SK-N-SH treated with all-trans-retinoic acid at 6 μM for 48 hours (cell line): ENCODE measurements at regions not wholly inside any gene's neighbourhood (a gene's known extent, or its start where the extent isn't known, plus 50 kb on each side); places are given as distances from the start of the nearest gene placed in this dataset.

Experiments
- ATAC-seq: fragments of 200-7000 bp; cut with Tn5 transposase; 3 replicates; pipeline ENCODE4 v1.9.1; 2020; ENCODE audit warnings: mild to moderate bottlenecking, moderate library complexity
- ARNTL ChIP-seq: fragments of 450-650 bp; formaldehyde crosslinking; IDR thresholded peaks from 2 replicates; pipeline ENCODE4 v1.5.0; 2020; ENCODE audit warnings: low read depth, mild to moderate bottlenecking, moderate library complexity, borderline replicate concordance
- BACH2 ChIP-seq: fragments of 250-450 bp; sonication (Bioruptor Pico); IDR thresholded peaks from 2 replicates; pipeline ENCODE4 v1.9.0; 2021; ENCODE audit warnings: mild to moderate bottlenecking, borderline replicate concordance
- CREB5 ChIP-seq: fragments of 250-450 bp; sonication (Bioruptor Pico); IDR thresholded peaks from 2 replicates; pipeline ENCODE4 v1.5.1; 2020; ENCODE audit warnings: low read depth, mild to moderate bottlenecking, moderate library complexity
- ESRRG ChIP-seq: fragments of 250-450 bp; sonication (Bioruptor Pico); IDR thresholded peaks from 2 replicates; pipeline ENCODE4 v1.6.1; 2021; ENCODE audit warnings: mild to moderate bottlenecking
- ISL1 ChIP-seq: fragments of 250-450 bp; sonication (Bioruptor Pico); IDR thresholded peaks from 2 replicates; pipeline ENCODE4 v2.1.2; 2022; ENCODE audit warnings: mild to moderate bottlenecking, moderate library complexity
- POU6F1 ChIP-seq: fragments of 250-450 bp; sonication (Bioruptor Pico); IDR thresholded peaks from 2 replicates; pipeline ENCODE4 v1.8.0; 2021; ENCODE audit warnings: low read depth, mild to moderate bottlenecking, moderate library complexity, borderline replicate concordance
- PPARA ChIP-seq: fragments of 250-450 bp; sonication (Bioruptor Pico); IDR thresholded peaks from 2 replicates; pipeline ENCODE4 v1.5.0; 2020; ENCODE audit warnings: mild to moderate bottlenecking, borderline replicate concordance
- RARB ChIP-seq: fragments of 250-450 bp; sonication (Bioruptor Pico); IDR thresholded peaks from 2 replicates; pipeline ENCODE4 v1.8.0; 2021; ENCODE audit warnings: mild to moderate bottlenecking, moderate library complexity
- SNAI2 ChIP-seq: fragments of 250-450 bp; sonication (Bioruptor Pico); IDR thresholded peaks from 2 replicates; pipeline ENCODE4 v1.5.0; 2020; ENCODE audit warnings: mild to moderate bottlenecking, moderate library complexity
- TCF4 ChIP-seq: fragments of 250-450 bp; sonication (Bioruptor Pico); IDR thresholded peaks from 2 replicates; pipeline ENCODE4 v1.8.0; 2021; ENCODE audit warnings: mild to moderate bottlenecking, moderate library complexity, borderline replicate concordance
- TOX ChIP-seq: fragments of 250-450 bp; sonication (Bioruptor Pico); IDR thresholded peaks from 2 replicates; pipeline ENCODE4 v1.8.0; 2021; ENCODE audit warnings: mild to moderate bottlenecking, moderate library complexity, borderline replicate concordance
- ZC3H10 ChIP-seq: fragments of 250-450 bp; sonication (Bioruptor Pico); IDR thresholded peaks from 2 replicates; pipeline ENCODE4 v1.5.1; 2021; ENCODE audit warnings: mild to moderate bottlenecking, moderate library complexity
- ZFP3 ChIP-seq: fragments of 250-450 bp; sonication (Bioruptor Pico); IDR thresholded peaks from 2 replicates; pipeline ENCODE4 v1.5.0; 2020; ENCODE audit warnings: mild to moderate bottlenecking, moderate library complexity
- ZFP30 ChIP-seq: fragments of 450-650 bp; formaldehyde crosslinking; IDR thresholded peaks from 2 replicates; pipeline ENCODE4 v1.5.0; 2022; ENCODE audit warnings: mild to moderate bottlenecking, moderate library complexity
- ZNF70 ChIP-seq: fragments of 450-650 bp; formaldehyde crosslinking; IDR thresholded peaks from 2 replicates; pipeline ENCODE4 v1.5.0; 2020; ENCODE audit warnings: mild to moderate bottlenecking, moderate library complexity
- TF ChIP-seq, protein P1 (sequence below): fragments of 250-450 bp; sonication (Bioruptor Pico); IDR thresholded peaks from 2 replicates; pipeline ENCODE4 v1.5.0; 2020; ENCODE audit warnings: mild to moderate bottlenecking, moderate library complexity
- TF ChIP-seq, protein P2 (sequence below): fragments of 250-450 bp; sonication (Bioruptor Pico); IDR thresholded peaks from 2 replicates; pipeline ENCODE4 v1.5.1; 2021; ENCODE audit warnings: mild to moderate bottlenecking, moderate library complexity
- TF ChIP-seq, protein P3 (sequence below): fragments of 250-450 bp; sonication (Bioruptor Pico); IDR thresholded peaks from 2 replicates; pipeline ENCODE4 v1.8.0; 2020; ENCODE audit warnings: mild to moderate bottlenecking, moderate library complexity, borderline replicate concordance

GRCh38 chr2:180520206-180520605 lies 460.2 kb upstream of the UBE2E3 start (continued):
- TF ChIP-seq POU6F1 (no peak), ARNTL (CRISPR knock-in tag) (no peak), ZNF70 (CRISPR knock-in tag) (no peak), ZFP30 (CRISPR knock-in tag) (no peak), CREB5 (CRISPR knock-in tag) (no peak), TOX (CRISPR knock-in tag) (no peak)

- no peak for ATAC-seq
- no peak for TF ChIP-seq ARNTL (CRISPR knock-in tag)
- TF ChIP-seq ZFP3 (CRISPR knock-in tag), result no peak
- TF ChIP-seq, protein P1, sequence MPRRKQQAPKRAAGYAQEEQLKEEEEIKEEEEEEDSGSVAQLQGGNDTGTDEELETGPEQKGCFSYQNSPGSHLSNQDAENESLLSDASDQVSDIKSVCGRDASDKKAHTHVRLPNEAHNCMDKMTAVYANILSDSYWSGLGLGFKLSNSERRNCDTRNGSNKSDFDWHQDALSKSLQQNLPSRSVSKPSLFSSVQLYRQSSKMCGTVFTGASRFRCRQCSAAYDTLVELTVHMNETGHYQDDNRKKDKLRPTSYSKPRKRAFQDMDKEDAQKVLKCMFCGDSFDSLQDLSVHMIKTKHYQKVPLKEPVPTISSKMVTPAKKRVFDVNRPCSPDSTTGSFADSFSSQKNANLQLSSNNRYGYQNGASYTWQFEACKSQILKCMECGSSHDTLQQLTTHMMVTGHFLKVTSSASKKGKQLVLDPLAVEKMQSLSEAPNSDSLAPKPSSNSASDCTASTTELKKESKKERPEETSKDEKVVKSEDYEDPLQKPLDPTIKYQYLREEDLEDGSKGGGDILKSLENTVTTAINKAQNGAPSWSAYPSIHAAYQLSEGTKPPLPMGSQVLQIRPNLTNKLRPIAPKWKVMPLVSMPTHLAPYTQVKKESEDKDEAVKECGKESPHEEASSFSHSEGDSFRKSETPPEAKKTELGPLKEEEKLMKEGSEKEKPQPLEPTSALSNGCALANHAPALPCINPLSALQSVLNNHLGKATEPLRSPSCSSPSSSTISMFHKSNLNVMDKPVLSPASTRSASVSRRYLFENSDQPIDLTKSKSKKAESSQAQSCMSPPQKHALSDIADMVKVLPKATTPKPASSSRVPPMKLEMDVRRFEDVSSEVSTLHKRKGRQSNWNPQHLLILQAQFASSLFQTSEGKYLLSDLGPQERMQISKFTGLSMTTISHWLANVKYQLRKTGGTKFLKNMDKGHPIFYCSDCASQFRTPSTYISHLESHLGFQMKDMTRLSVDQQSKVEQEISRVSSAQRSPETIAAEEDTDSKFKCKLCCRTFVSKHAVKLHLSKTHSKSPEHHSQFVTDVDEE (CRISPR knock-in tag), result no peak
- TF ChIP-seq, protein P2, sequence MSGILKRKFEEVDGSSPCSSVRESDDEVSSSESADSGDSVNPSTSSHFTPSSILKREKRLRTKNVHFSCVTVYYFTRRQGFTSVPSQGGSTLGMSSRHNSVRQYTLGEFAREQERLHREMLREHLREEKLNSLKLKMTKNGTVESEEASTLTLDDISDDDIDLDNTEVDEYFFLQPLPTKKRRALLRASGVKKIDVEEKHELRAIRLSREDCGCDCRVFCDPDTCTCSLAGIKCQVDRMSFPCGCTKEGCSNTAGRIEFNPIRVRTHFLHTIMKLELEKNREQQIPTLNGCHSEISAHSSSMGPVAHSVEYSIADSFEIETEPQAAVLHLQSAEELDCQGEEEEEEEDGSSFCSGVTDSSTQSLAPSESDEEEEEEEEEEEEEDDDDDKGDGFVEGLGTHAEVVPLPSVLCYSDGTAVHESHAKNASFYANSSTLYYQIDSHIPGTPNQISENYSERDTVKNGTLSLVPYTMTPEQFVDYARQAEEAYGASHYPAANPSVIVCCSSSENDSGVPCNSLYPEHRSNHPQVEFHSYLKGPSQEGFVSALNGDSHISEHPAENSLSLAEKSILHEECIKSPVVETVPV (CRISPR knock-in tag), result no peak
- TF ChIP-seq SNAI2 (CRISPR knock-in tag), result no peak
- no peak for TF ChIP-seq ZNF70 (CRISPR knock-in tag)
- no peak for TF ChIP-seq PPARA (CRISPR knock-in tag)
- TF ChIP-seq ISL1 (CRISPR knock-in tag), result no peak
- TF ChIP-seq POU6F1, result no peak
- TF ChIP-seq ESRRG, result no peak
- TF ChIP-seq TCF4 (CRISPR knock-in tag), result no peak
- no peak for TF ChIP-seq RARB (CRISPR knock-in tag)
- TF ChIP-seq TOX (CRISPR knock-in tag), result no peak
- TF ChIP-seq ZC3H10 (CRISPR knock-in tag), result no peak
- TF ChIP-seq ZFP30 (CRISPR knock-in tag), result no peak
- TF ChIP-seq, protein P3, sequence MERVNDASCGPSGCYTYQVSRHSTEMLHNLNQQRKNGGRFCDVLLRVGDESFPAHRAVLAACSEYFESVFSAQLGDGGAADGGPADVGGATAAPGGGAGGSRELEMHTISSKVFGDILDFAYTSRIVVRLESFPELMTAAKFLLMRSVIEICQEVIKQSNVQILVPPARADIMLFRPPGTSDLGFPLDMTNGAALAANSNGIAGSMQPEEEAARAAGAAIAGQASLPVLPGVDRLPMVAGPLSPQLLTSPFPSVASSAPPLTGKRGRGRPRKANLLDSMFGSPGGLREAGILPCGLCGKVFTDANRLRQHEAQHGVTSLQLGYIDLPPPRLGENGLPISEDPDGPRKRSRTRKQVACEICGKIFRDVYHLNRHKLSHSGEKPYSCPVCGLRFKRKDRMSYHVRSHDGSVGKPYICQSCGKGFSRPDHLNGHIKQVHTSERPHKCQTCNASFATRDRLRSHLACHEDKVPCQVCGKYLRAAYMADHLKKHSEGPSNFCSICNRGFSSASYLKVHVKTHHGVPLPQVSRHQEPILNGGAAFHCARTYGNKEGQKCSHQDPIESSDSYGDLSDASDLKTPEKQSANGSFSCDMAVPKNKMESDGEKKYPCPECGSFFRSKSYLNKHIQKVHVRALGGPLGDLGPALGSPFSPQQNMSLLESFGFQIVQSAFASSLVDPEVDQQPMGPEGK (CRISPR knock-in tag), result no peak
- TF ChIP-seq BACH2 (CRISPR knock-in tag), result no peak
Observed at GRCh38 chr2:180519276-180519675, 461.1 kb upstream of the UBE2E3 start.

DNA sequence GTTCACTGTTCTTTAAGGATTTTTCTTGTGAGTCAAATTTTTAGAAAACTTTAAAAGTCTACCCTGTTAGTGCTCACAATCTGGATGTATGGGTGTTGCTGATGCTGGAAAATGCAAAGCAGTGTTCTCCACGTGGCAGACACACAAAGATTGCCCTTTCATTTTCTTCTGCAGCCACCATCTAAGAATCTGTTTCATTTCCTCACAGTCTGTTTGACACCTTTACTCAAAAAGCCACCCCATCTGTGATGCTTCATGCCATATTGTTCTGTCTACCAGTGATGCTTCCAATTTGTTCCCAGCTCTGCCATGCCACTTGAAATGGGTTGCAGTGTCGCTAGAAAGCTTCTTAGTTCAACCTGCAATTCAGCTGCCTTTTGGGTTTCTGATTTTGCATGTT lies 464.2 kb upstream of the UBE2E3 start:
- ATAC-seq, result no peak

More for the DNA sequence above, 464.2 kb upstream of the UBE2E3 start:
- TF ChIP-seq ZNF70 (CRISPR knock-in tag), result no peak
